GDM1 (cell line): ENCODE measurements at regions not wholly inside any gene's neighbourhood (a gene's known extent, or its start where the extent isn't known, plus 50 kb on each side); places are given as distances from the start of the nearest gene placed in this dataset.
"Not testable (repeated sequence)": the region's sequence is repeated elsewhere in the genome, so short reads cannot be mapped to it uniquely, and the experiment has no call there.

Source experiments
- DNase-seq: peaks from one replicate; lab custom pipeline; 2025; lab: John Stamatoyannopoulos, UW

DNA sequence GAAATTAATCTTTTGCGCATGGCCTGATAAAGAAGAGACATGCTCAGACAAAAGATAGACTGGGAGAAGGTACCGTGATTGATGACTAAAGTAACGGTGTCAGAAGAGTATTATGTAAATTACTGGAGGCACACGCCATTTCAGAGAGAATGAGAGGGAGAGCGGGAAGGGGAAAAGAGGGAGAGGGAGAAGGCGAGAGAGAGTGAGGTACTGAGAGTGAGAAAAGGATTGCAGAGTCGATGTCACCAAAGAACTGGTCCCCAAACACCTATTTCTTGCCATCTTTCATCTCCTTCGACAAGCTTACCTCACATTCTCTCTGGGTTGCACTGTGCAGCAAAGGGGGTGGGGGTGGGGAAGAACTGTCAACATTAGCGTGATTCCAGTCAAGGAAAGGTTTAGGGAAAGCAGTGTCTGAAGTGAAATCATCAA lies 673.7 kb downstream of the BCL11A start:
- no peak for DNase-seq

GRCh38 chr2:59875836-59876235 lies 677.6 kb downstream of the BCL11A start:
- no peak for DNase-seq

GRCh38 chr2:59874971-59875755 lies 678.3 kb downstream of the BCL11A start:
- no peak for DNase-seq

DNA sequence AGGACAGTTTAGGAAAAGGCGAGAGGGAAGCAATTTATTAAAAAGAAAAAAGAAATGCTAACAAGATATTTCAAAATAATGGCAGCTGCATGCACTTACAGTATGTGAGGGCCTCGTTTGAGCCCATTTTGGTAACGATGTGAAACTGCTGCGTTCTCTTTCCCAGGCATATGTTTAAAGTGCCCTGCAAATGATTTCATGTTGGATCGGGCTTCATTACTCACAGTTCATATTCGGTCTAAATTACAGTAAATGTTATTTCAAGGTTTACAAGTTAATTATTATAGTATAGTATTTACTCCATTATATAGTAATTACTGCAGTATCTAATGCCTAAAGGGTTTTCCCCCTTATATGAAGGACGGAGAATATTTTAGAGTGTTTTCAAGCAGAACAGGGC lies 679.1 kb downstream of the BCL11A start:
- no peak for DNase-seq

- no peak for DNase-seq
Observed at GRCh38 chr2:59871830-59872229, 681.6 kb downstream of the BCL11A start.

DNA sequence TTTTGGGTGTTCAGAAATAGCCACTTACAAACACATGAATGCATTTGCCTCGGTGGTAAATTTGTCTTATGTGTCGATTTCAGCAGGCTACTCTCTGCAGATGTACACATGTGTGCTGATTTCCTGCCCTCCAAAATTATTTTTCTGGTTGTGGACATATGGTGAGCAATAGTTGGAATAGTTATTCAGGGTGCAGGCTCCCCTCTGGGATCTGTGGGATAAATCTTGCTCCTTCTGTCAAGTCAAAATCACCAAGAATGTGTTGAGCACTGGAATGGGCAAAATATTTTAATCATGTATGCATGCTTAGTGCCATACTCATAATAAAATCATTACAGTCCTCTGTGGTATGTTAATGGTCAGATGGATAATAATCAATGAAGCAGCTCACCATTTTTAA lies 684.5 kb downstream of the BCL11A start:
- no peak for DNase-seq

DNA sequence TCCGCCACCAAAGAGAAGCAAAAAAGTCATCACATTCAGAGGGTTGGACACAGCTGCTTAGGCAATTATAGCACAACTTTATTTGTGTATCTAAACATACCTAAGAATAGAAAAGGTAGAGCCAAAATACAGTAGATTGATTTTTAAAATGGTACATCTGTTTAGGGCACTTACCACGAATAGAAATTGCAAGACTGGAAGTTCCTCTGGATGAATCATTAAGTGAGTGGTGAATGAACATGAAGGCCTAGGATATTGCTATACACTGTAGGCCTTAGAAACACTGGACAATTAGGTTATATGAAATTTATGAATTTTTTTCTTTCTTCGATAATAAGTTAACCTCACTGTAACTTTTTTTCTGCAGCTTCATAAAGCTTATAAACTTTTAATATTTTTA lies 687.0 kb downstream of the BCL11A start:
- DNase-seq: no peak

GRCh38 chr2:59858540-59858939 lies 694.9 kb downstream of the BCL11A start:
- DNase-seq: no peak

- DNase-seq: no peak
Observed at GRCh38 chr2:59857109-59857508, 696.3 kb downstream of the BCL11A start.

GRCh38 chr2:59856391-59856790 lies 697.1 kb downstream of the BCL11A start:
- no peak for DNase-seq

DNA sequence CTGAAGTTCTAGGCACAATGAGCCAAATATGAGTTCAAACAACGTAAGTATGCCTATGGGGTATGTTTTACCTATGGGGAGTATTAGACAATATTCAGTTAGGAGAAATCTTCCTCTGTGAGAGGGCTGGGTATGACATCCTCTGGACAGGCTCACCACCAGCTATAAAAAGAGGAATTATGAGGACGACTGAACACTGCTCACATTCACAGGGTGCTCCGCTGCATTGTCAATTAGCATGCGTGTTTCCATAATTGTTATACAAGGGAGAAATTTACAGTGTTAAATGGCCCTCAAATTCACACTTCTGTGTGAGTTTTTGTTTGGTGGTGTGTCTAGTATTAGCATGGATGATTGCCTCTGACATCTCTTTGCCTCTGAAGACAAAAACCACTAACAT lies 700.4 kb downstream of the BCL11A start:
- no peak for DNase-seq

DNA sequence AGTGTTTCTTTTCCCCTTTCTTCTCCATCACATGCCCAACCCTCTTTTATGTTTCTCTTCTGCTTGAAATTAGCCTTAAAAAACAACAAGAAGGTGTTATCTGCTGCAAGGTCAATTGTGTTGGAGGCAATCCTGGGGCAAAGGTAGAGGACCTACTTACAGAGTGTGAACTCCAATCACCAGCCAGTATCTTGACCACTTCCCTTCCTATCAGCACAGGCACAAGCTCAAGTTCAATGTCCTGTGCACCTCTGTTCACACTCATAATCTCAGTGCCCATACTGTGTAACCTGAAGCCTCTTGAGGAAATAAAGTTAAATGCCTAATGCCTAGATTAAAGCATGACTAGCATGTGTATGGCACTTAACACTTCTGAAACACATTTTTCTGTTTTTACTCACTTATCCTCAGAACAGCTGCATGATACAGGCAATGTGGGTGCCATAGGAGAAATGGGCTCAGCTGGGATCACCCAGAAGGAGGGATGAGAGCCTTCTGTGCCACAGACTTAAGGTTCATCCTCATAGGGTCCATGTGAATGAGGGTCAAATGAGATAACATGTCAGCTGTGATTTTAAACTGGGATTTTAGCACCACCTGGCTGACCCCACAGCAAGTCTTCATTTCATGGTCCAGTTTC lies 701.5 kb downstream of the BCL11A start:
- DNase-seq: no peak

- no peak for DNase-seq
Observed at GRCh38 chr2:59850554-59850953, 702.9 kb downstream of the BCL11A start.

GRCh38 chr2:59833941-59834340 lies 719.5 kb downstream of the BCL11A start:
- no peak for DNase-seq

- no peak for DNase-seq
Observed at GRCh38 chr2:59830601-59831000, 722.9 kb downstream of the BCL11A start.

GRCh38 chr2:59827677-59828076 lies 725.8 kb downstream of the BCL11A start:
- no peak for DNase-seq

- DNase-seq: no peak
Observed at GRCh38 chr2:59826177-59826576, 727.3 kb downstream of the BCL11A start.

DNA sequence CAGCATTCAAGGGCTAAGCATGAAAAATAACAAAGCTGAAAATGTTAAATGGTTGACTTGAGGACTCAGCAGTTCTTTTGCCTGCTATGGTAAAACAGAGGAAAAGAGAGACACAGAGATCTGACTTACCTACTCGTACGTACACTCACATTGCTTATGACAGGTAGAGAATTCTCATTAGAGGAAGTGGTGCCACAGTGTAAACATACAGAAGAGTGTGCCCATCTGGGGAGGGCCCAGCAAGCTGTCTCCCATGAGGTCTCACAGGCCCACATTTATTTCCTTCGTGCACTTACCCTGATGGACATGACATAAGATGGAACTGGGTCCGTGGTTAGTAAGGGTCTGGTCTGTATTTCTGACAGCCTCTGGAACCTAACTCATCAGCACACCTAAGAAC lies 729.1 kb downstream of the BCL11A start:
- DNase-seq: no peak

DNA sequence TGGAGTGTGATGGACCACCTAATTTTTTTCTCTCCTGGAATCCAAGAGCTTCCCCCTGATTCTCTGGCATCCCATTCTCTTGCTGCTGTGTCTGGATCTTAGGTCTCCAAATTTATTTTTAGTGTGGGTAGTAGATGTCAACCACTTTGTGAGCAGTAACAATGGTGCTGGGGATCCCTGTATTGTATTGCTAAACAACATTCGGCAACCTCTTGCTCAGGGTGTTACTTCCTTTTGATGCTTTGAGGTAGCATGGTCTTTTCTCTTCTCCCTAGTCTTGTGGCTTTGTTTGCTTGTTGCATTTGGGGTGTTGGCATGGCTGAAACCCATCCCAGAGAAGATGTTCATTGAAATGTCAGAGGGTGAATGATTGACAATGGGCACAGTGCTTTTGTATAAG lies 737.4 kb downstream of the BCL11A start:
- no peak for DNase-seq

DNA sequence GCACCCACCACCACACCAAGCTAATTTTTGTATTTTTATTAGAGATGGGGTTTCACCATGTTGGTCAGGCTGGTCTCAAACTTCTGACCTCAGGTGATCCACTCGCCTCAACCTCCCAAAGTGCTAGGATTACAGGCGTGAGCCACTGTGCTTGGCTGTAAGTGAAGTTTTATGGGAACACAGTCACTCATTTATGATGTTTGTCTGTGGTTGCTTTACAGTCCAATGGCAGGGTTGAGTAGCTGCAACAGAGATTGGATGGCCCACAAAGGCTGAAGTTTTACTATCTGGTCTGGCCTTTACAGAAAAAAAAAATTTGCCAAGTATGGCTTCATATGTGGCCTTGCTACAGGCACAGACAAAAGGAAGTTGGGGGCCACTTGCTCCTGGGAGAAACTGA lies 743.2 kb downstream of the BCL11A start:
- not testable (repeated sequence) for DNase-seq

DNA sequence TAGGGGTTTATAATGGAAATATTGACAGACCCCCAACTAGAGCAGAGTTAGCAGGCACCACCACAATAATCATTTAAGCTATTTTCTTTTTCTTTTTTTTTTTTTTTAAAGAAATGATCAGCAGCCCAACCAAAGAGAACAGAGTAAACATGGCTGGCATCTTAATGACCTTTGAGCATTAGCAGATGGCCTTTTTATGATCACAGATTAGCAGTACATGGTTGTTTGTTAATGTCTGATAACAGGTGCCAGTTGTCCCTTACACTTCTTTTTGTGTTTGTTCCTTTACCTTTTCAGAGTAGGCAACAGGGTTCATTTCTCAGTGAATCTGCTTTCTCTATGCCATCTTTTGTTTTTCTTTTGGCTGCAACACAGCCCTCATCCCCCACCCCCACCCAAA lies 747.0 kb downstream of the BCL11A start:
- DNase-seq: no peak

DNA sequence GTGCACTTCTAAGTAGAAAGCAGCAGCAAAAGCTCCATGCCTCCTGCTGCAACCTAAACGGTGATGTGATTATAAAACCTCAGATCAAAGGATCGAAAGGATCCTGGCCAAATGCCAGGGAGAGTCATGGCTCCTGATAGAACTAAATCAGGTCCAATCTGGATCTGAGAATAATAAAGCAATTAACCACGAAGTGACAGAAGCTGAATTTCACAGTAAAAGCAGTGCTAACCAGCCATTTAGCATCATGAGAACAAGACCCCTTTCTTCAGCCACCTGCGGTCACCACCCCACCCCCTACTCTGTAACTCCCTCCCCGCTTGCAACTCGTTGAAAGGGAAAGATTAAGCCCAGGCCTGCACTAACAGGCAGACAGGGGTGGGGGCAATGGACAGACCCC lies 748.7 kb downstream of the BCL11A start:
- no peak for DNase-seq

DNA sequence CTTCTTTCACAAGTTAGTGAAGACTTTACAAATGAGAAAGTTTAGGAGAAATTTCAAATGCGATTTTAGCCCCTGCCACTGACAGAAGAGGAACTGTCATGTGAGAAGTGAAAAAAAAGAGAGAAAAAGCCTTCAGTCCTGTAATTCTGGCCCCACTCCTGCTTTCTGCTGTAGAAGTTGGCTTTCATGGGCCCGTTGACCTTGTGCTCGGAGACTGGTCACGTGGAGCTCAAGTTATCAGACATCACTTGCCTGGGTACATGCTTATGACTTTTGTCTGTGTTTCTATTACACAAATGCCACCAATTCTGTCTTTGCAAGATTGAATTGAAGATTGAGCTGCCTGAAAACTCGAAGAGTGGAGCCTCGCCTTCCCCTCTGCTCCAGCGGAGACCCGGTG lies 749.9 kb downstream of the BCL11A start:
- DNase-seq: no peak

DNA sequence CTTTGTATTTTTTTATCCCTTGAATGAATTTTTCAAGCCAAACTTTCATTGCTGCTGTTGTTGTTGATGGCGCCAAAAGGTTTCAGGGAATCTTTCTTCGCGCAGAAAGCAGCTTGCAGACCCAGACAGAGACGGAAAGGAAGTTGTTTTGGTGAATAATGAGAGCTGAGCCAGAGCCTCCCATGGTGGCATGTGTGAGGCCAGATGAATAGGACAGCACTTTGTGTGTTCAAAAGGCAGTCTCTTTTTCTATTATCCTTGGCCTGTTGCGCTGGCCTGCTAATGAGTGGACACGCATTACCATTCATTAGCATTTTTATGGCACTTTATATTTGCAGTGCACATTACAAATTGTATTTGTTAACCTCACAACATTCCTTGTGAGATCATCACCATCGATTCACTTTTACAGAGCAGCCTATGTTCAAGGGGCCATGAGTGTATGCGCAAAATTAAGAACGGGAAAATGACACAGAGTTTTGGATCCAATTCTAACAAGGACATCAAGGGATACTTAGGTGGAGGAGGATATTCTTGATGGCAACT lies 754.7 kb downstream of the BCL11A start:
- DNase-seq: no peak
